Right atrium auricular region (tissue), 2 donors: ENCODE measurements at regions not wholly inside any gene's neighbourhood (a gene's known extent, or its start where the extent isn't known, plus 50 kb on each side); places are given as distances from the start of the nearest gene placed in this dataset.

Experiments used
- DNase-seq: peaks from one replicate; pipeline ENCODE4 v3.0.0-alpha.2; 2019; ENCODE audit warnings: low spot score
- H3K27ac ChIP-seq, 2 donors: fragments of 200-600 bp; sonication (generic); 1 replicate in 1 of 2; 2 replicates in 1 of 2; pipeline ENCODE4 v1.5.1; 2016 to 2019
- H3K27me3 ChIP-seq, 2 donors: fragments of 200-600 bp; sonication (generic); one replicate each; pipeline versions ENCODE4 v1.5.1 to v1.6.0; 2017 to 2019
- H3K36me3 ChIP-seq: fragments of 200-600 bp; sonication (generic); one replicate; pipeline ENCODE4 v1.5.1; 2016
- H3K4me1 ChIP-seq, 2 donors: fragments of 200-600 bp; sonication (generic); one replicate each; pipeline versions ENCODE4 v1.5.1 to v1.6.0; 2017 to 2019
- H3K4me3 ChIP-seq, 2 donors: fragments of 200-600 bp; sonication (generic); 1 replicate in 1 of 2; 2 replicates in 1 of 2; pipeline ENCODE4 v1.5.1; 2017 to 2019; ENCODE audit warnings: mild to moderate bottlenecking in 1 of 2, moderate library complexity in 1 of 2
- H3K9me3 ChIP-seq, 2 donors: fragments of 200-600 bp; sonication (generic); one replicate each; pipeline ENCODE4 v1.5.1; 2019
- TF ChIP-seq, protein P1 (sequence below), 2 donors: fragments of 200-600 bp; sonication (generic); IDR thresholded peaks; one replicate each; pipeline ENCODE4 v1.5.1; 2019; ENCODE audit warnings: antibody characterized with exemption in 2 of 2

DNA sequence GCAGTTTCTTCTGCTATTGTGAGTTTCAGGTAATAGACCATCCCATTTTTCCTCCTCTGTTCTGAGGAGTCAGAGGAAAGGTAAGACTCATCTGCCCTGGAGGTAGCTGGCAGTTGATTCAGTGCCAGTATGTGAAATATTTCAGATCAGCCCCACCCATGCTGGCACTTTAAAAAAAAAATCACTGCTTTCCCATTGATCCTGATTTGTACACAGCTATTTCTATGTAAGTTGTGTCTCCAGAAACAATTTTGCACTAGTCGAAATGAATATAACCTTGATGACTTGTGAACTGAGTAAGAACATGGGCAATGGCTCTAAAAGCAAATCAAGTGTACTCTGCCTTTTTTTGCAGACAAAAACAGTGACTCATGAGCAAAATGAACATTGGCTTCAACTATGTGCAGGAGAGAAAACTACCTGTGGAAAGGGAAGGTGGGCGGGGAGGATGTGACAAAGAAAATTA is 82.0 kb upstream of the OR5AK2 start:
- Histone ChIP-seq H3K9me3 (no peaks in the 10 kb centered on the region), H3K27me3 (no peaks in the 10 kb centered on the region), H3K4me1 (no peaks in the 10 kb centered on the region), H3K27ac (no peak overlapping the region), H3K36me3 (no peaks in the 10 kb centered on the region), H3K4me3 (no peak overlapping the region)
- no peak for DNase-seq
- TF ChIP-seq, protein P1, sequence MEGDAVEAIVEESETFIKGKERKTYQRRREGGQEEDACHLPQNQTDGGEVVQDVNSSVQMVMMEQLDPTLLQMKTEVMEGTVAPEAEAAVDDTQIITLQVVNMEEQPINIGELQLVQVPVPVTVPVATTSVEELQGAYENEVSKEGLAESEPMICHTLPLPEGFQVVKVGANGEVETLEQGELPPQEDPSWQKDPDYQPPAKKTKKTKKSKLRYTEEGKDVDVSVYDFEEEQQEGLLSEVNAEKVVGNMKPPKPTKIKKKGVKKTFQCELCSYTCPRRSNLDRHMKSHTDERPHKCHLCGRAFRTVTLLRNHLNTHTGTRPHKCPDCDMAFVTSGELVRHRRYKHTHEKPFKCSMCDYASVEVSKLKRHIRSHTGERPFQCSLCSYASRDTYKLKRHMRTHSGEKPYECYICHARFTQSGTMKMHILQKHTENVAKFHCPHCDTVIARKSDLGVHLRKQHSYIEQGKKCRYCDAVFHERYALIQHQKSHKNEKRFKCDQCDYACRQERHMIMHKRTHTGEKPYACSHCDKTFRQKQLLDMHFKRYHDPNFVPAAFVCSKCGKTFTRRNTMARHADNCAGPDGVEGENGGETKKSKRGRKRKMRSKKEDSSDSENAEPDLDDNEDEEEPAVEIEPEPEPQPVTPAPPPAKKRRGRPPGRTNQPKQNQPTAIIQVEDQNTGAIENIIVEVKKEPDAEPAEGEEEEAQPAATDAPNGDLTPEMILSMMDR (IDR thresholded peaks at IDR 0.05) = no peak

DNA sequence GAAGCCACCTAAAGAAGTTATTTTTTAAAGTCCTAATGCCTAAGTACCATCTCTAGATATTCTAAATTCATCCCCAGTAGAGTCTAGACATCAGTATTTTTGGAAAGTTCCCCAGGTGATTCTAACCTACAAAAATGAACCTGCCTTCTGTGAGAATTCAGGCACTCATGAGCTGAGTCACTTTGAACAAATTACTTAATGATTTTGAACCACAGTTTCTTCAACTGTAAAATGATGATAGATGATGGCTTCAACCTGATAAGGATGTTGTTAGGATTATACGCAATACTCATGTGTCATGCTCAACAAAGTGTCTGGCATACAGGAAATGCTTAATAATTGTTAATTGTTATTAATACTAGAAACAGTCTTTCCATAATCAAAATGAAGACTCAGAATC is 82.8 kb upstream of the OR5AK2 start:
- Histone ChIP-seq H3K4me3 (no peak overlapping the region), H3K9me3 (no peaks in the 10 kb centered on the region), H3K27ac (no peak overlapping the region), H3K4me1 (no peaks in the 10 kb centered on the region), H3K27me3 (no peaks in the 10 kb centered on the region), H3K36me3 (no peaks in the 10 kb centered on the region)
- TF ChIP-seq, protein P1 (IDR thresholded peaks at IDR 0.05) = no peak
- DNase-seq = no peak

- no peak for DNase-seq
- H3K4me3 ChIP-seq = no peak overlapping the region
- no peak overlapping the region for H3K27ac ChIP-seq
- H3K4me1 ChIP-seq = no peaks in the 10 kb centered on the region
- TF ChIP-seq, protein P1 (IDR thresholded peaks at IDR 0.05) = no peak
- no peaks in the 10 kb centered on the region for H3K27me3 ChIP-seq
- H3K9me3 ChIP-seq = no peaks in the 10 kb centered on the region
- no peaks in the 10 kb centered on the region for H3K36me3 ChIP-seq
Measured at GRCh38 chr11:56905442-56905841, 83.3 kb upstream of the OR5AK2 start.

GRCh38 chr11:56898856-56899255 is 89.9 kb upstream of the OR5AK2 start:
- H3K4me1 ChIP-seq = no peaks in the 10 kb centered on the region
- H3K27ac ChIP-seq = no peak overlapping the region
- H3K4me3 ChIP-seq = no peak overlapping the region
- H3K9me3 ChIP-seq = no peaks in the 10 kb centered on the region
- DNase-seq = no peak
- TF ChIP-seq, protein P1 (IDR thresholded peaks at IDR 0.05) = no peak
- no peaks in the 10 kb centered on the region for H3K36me3 ChIP-seq
- H3K27me3 ChIP-seq = no peaks in the 10 kb centered on the region

DNA sequence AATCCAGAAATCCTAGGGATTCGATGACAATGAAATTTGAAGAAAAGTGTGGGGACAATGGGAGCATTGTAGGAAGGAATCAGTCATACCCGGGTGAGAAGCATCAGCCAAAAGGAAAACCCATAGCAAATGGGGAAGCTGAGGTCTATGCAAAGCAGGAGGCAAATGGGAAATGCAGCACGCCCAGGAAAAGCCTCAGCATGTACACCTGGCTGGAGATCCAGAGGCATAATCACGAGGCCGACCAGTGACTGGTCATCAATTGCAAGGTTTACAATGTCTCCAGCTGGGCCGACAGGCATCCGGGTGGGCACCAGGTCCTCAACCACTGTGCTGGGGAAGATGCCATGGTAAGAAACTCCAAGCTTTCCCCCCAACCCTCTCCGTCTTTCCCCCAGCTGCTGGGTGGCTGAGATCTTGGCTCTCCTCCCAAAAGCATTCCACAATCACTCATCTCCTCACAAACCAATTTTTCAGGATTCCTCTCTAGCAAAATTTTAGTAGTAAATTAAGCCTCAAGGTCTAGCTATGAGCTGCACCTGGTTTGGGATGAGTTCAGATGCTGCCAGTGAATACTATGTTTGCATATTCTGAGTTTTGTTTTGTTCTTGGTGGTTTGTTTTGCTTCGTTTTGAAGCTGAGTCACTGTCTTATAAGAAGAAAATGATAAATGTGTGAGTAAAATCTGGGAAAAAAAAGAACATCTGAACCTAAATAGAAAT is 98.0 kb upstream of the OR5AK2 start:
- Histone ChIP-seq H3K27ac (no peak overlapping the region), H3K27me3 (no peaks in the 10 kb centered on the region), H3K4me1 (no peaks in the 10 kb centered on the region), H3K36me3 (no peaks in the 10 kb centered on the region), H3K4me3 (no peak overlapping the region), H3K9me3 (no peaks in the 10 kb centered on the region)
- TF ChIP-seq, protein P1 (IDR thresholded peaks at IDR 0.05) = no peak
- no peak for DNase-seq

- H3K4me1 ChIP-seq = peaks cover 0 to 6% of the 10 kb centered on the region in 2 donors
- H3K9me3 ChIP-seq = no peaks in the 10 kb centered on the region
- no peak overlapping the region for H3K4me3 ChIP-seq
- TF ChIP-seq, protein P1 (IDR thresholded peaks at IDR 0.05) = no peak
- no peaks in the 10 kb centered on the region for H3K36me3 ChIP-seq
- no peak overlapping the region for H3K27ac ChIP-seq
- DNase-seq = no peak
- no peaks in the 10 kb centered on the region for H3K27me3 ChIP-seq
Measured at GRCh38 chr11:56889986-56890385, 98.7 kb upstream of the OR5AK2 start.
